GM12874 (cell line): ENCODE measurements at regions not wholly inside any gene's neighbourhood (a gene's known extent, or its start where the extent isn't known, plus 50 kb on each side); places are given as distances from the start of the nearest gene placed in this dataset.

ENCODE experiments used
- CTCF ChIP-seq: IDR thresholded peaks from 2 replicates; pipeline ENCODE4 v1.5.1; 2011; ENCODE audit warnings: low read depth, mild to moderate bottlenecking, control low read depth, low read length, moderate library complexity; ENCODE audit not compliant: insufficient read depth

- TF ChIP-seq CTCF: no peak
Observed at GRCh38 chr12:85676816-85677749, 159.1 kb downstream of the RASSF9 start.

- TF ChIP-seq CTCF: no peak
Observed at GRCh38 chr12:85679296-85679695, 156.9 kb downstream of the RASSF9 start.

- TF ChIP-seq CTCF: no peak
Observed at GRCh38 chr12:85680881-85681280, 155.3 kb downstream of the RASSF9 start.

GRCh38 chr12:85681333-85681732, 154.9 kb downstream of the RASSF9 start:
- TF ChIP-seq CTCF: no peak

GRCh38 chr12:85683051-85683450, 153.2 kb downstream of the RASSF9 start:
- no peak for TF ChIP-seq CTCF

GRCh38 chr12:85688837-85689236, 147.4 kb downstream of the RASSF9 start:
- TF ChIP-seq CTCF: no peak

- TF ChIP-seq CTCF: no peak
Observed at GRCh38 chr12:85690146-85690545, 146.1 kb downstream of the RASSF9 start.
